HG03354 (cell line): ENCODE measurements at regions not wholly inside any gene's neighbourhood (a gene's known extent, or its start where the extent isn't known, plus 50 kb on each side); places are given as distances from the start of the nearest gene placed in this dataset.
"Not testable (repeated sequence)": the region's sequence is repeated elsewhere in the genome, so short reads cannot be mapped to it uniquely, and the experiment has no call there.

Experiments
- ATAC-seq: cut with Tn5 transposase; IDR thresholded peaks from one replicate; pipeline ENCODE4 v1.9.1; 2021; ENCODE audit warnings: mild to moderate bottlenecking; ENCODE audit not compliant: unreplicated experiment, poor library complexity, severe bottlenecking

- no peak for ATAC-seq
Measured at GRCh38 chr18:51248685-51249084, 51.2 kb upstream of the MEX3C start.

GRCh38 chr18:51250006-51250405, 52.5 kb upstream of the MEX3C start:
- no peak for ATAC-seq

- ATAC-seq = no peak
Measured at GRCh38 chr18:51250458-51251024, 53.1 kb upstream of the MEX3C start.

- peak; percentile 99 for ATAC-seq
Measured at GRCh38 chr18:51251625-51252024, 54.1 kb upstream of the MEX3C start.

- ATAC-seq = no peak
Measured at GRCh38 chr18:51253476-51253875, 56.0 kb upstream of the MEX3C start.

- no peak for ATAC-seq
Measured at GRCh38 chr18:51255693-51256092, 58.2 kb upstream of the MEX3C start.

- no peak for ATAC-seq
Measured at GRCh38 chr18:51257150-51257549, 59.7 kb upstream of the MEX3C start.

- ATAC-seq = no peak
Measured at GRCh38 chr18:51260118-51260517, 62.6 kb upstream of the MEX3C start.

- not testable (repeated sequence) for ATAC-seq
Measured at GRCh38 chr18:51266077-51266476, 68.6 kb upstream of the MEX3C start.

- no peak for ATAC-seq
Measured at GRCh38 chr18:51266773-51267172, 69.3 kb upstream of the MEX3C start.

GRCh38 chr18:51273437-51273836, 76.0 kb upstream of the MEX3C start:
- ATAC-seq = no peak

GRCh38 chr18:51275712-51276476, 78.4 kb upstream of the MEX3C start:
- no peak for ATAC-seq

- no peak for ATAC-seq
Measured at GRCh38 chr18:51278045-51278649, 80.7 kb upstream of the MEX3C start.

GRCh38 chr18:51279367-51279984, 82.0 kb upstream of the MEX3C start:
- ATAC-seq = peak; percentile 81

GRCh38 chr18:51287818-51288508, 90.5 kb upstream of the MEX3C start:
- no peak for ATAC-seq

GRCh38 chr18:51288582-51288981, 91.1 kb upstream of the MEX3C start:
- no peak for ATAC-seq

GRCh38 chr18:51290860-51291259, 93.4 kb upstream of the MEX3C start:
- no peak for ATAC-seq

GRCh38 chr18:51300912-51301311, 103.4 kb upstream of the MEX3C start:
- no peak for ATAC-seq

GRCh38 chr18:51301376-51301775, 103.9 kb upstream of the MEX3C start:
- ATAC-seq = no peak

GRCh38 chr18:51316677-51317076, 119.2 kb upstream of the MEX3C start:
- ATAC-seq = no peak
